HepG2 (cell line): ENCODE measurements at regions not wholly inside any gene's neighbourhood (a gene's known extent, or its start where the extent isn't known, plus 50 kb on each side); places are given as distances from the start of the nearest gene placed in this dataset.
A peak's percentile ranks its signal among the peaks of the same experiment; 100 is the strongest.

ENCODE experiments used
- ATAC-seq: fragments of 200-7000 bp; cut with Tn5 transposase; 3 replicates; pipeline ENCODE4 v1.9.1; 2020; ENCODE audit warnings: mild to moderate bottlenecking, moderate library complexity
- BruUV-seq: library from RNA; stranded (reverse); fragments of 400-500 nt; replicated peaks from 2 replicates; lab custom pipeline; 2021; lab: Mats Ljungman, UMichigan
- CTCF ChIA-PET: fragments of 300-600 bp; formaldehyde crosslinking; extraction: SDS; loops from one replicate; lab custom pipeline; 2021; ENCODE audit warnings: low total read pairs, inconsistent platforms, low intra/inter-chr PET ratio; lab: Yijun Ruan, JAX
- POLR2A ChIA-PET: fragments of 350-600 bp; sonication (Branson Sonifier 250); formaldehyde crosslinking; loops from one replicate; lab custom pipeline; 2020; ENCODE audit warnings: antibody characterized with exemption, inconsistent platforms; lab: Yijun Ruan, JAX
- DNase-seq: peaks from one replicate; pipeline ENCODE4 v3.0.0-alpha.2; 2015; ENCODE audit warnings: low spot score
- FAIRE-seq: peaks from 3 replicates; lab custom pipeline; 2011; peaks lifted over from hg19 to GRCh38; lab: Jason Lieb, UNC
- H2AFZ ChIP-seq: one replicate; pipeline ENCODE4 v1.6.1; 2011; ENCODE audit warnings: low read length, inconsistent platforms
- H3K27ac ChIP-seq: fragments of 300-600 bp; 3 replicates; pipeline ENCODE4 v1.8.0; 2011; ENCODE audit warnings: mixed run types, mild to moderate bottlenecking, mixed read lengths, low read length, inconsistent platforms; ENCODE audit not compliant: insufficient read depth; ENCODE audit errors: extremely low read length
- H3K27me3 ChIP-seq, 2 experiments: fragments of 200-600 bp in 1 of 2; 2 replicates in 1 of 2; 3 replicates in 1 of 2; pipeline versions ENCODE4 v1.6.0 to v1.8.0; 2011; ENCODE audit warnings: low read length in 2 of 2, mild to moderate bottlenecking in 2 of 2, moderate library complexity in 2 of 2, inconsistent platforms in 1 of 2; ENCODE audit not compliant: insufficient read depth in 2 of 2, control insufficient read depth in 1 of 2
- H3K36me3 ChIP-seq, 2 experiments: fragments of 200-600 bp in 1 of 2; replicated peaks in 1 of 2; 2 replicates in 1 of 2; 3 replicates in 1 of 2; pipeline versions ENCODE4 v1.5.1 to v1.8.0; 2011; ENCODE audit warnings: low read length in 2 of 2, inconsistent platforms in 1 of 2; ENCODE audit not compliant: insufficient read depth in 2 of 2, control insufficient read depth in 1 of 2
- H3K4me1 ChIP-seq: 2 replicates; pipeline ENCODE4 v1.5.1; 2012; ENCODE audit warnings: low read length, inconsistent platforms; ENCODE audit not compliant: insufficient read depth
- H3K4me2 ChIP-seq: 2 replicates; pipeline ENCODE4 v1.6.0; 2011; ENCODE audit warnings: low read depth, low read length, inconsistent platforms
- H3K4me3 ChIP-seq, 3 experiments: fragments of 200-600 bp in 1 of 3; sonication (generic), shearing (Covaris generic) in 1 of 3; replicated peaks in 1 of 3; 2 replicates each; pipeline ENCODE4 v1.5.1; 2011 to 2016; ENCODE audit warnings: low read length in 3 of 3, inconsistent platforms in 2 of 3, low read depth in 2 of 3, mild to moderate bottlenecking in 2 of 3, control low read depth in 1 of 3, mixed read lengths in 1 of 3; ENCODE audit not compliant: insufficient read depth in 1 of 3
- H3K79me2 ChIP-seq: one replicate; pipeline ENCODE4 v1.6.1; 2011; ENCODE audit warnings: low read length, inconsistent platforms; ENCODE audit not compliant: insufficient read depth
- H3K9ac ChIP-seq: 2 replicates; pipeline ENCODE4 v1.6.0; 2011; ENCODE audit warnings: mild to moderate bottlenecking, low read depth, low read length, inconsistent platforms; ENCODE audit not compliant: insufficient read depth
- H3K9me3 ChIP-seq: 2 replicates; pipeline ENCODE4 v1.5.1; 2012; ENCODE audit warnings: mild to moderate bottlenecking, low read length
- H4K20me1 ChIP-seq: 2 replicates; pipeline ENCODE4 v1.6.0; 2011; ENCODE audit warnings: inconsistent platforms, mild to moderate bottlenecking, low read length, moderate library complexity; ENCODE audit not compliant: insufficient read depth
- BRCA1 ChIP-seq: sonication (generic); formaldehyde crosslinking; IDR thresholded peaks from 2 replicates; pipeline ENCODE4 v1.4.0; 2020; ENCODE audit warnings: missing genetic modification reagents
- CCDC6 ChIP-seq: sonication (generic); formaldehyde crosslinking; IDR thresholded peaks from 2 replicates; pipeline ENCODE4 v1.8.1; 2022; ENCODE audit warnings: mild to moderate bottlenecking, missing genetic modification reagents, moderate library complexity
- FOSL2 ChIP-seq: sonication (generic); formaldehyde crosslinking; IDR thresholded peaks from 2 replicates; pipeline ENCODE4 v1.4.0; 2020; ENCODE audit warnings: missing genetic modification reagents
- GFI1 ChIP-seq: sonication (generic); formaldehyde crosslinking; IDR thresholded peaks from 2 replicates; pipeline ENCODE4 v1.5.0; 2020; ENCODE audit warnings: missing genetic modification reagents, mild to moderate bottlenecking, borderline replicate concordance
- HNF4A ChIP-seq: sonication (generic); formaldehyde crosslinking; IDR thresholded peaks from 2 replicates; pipeline ENCODE4 v1.4.0; 2020; ENCODE audit warnings: missing genetic modification reagents
- HNRNPH1 ChIP-seq: fragments of 200-400 bp; formaldehyde crosslinking; optimal IDR thresholded peaks from 2 replicates; pipeline ENCODE3; 2017; ENCODE audit warnings: mild to moderate bottlenecking, low read depth, low read length
- MYNN ChIP-seq: sonication (generic); formaldehyde crosslinking; IDR thresholded peaks from 2 replicates; pipeline ENCODE4 v1.4.0; 2020; ENCODE audit warnings: mild to moderate bottlenecking, low read depth, missing genetic modification reagents
- RCOR2 ChIP-seq: IDR thresholded peaks from 2 replicates; pipeline ENCODE4 v1.6.1; 2016; ENCODE audit warnings: missing biosample characterization, missing genetic modification reagents
- SOX13 ChIP-seq, 3 experiments: fragments of 450-650 bp in 1 of 3; sonication (generic) in 1 of 3; formaldehyde crosslinking in 1 of 3; IDR thresholded peaks in 2 of 3; conservative IDR thresholded peaks in 1 of 3; 2 replicates each; pipeline versions ENCODE4 v1.5.0 to v1.6.1; 2016 to 2020; ENCODE audit warnings: antibody characterized with exemption in 1 of 3, mild to moderate bottlenecking in 1 of 3, missing compliant biosample characterization in 1 of 3, missing genetic modification reagents in 1 of 3, moderate library complexity in 1 of 3
- STAT5B ChIP-seq: sonication (generic); formaldehyde crosslinking; IDR thresholded peaks from 2 replicates; pipeline ENCODE4 v1.4.0; 2020; ENCODE audit warnings: missing genetic modification reagents
- ZBTB42 ChIP-seq: sonication (generic); formaldehyde crosslinking; IDR thresholded peaks from 2 replicates; pipeline ENCODE4 v1.5.0; 2020; ENCODE audit warnings: mild to moderate bottlenecking, missing genetic modification reagents
- WGBS: methylation state at CpG from one replicate; pipeline ENCODE4 v1.1.6; 2017; ENCODE audit warnings: low lambda C conversion rate; 5-methylcytosine and 5-hydroxymethylcytosine counted together
- in situ Hi-C: cut with HindIII; loops from 2 replicates; pipeline ENCODE4 v1.10.0; 2017; ENCODE audit warnings: low pct_unique_long_range_greater_than_20kb; ENCODE audit not compliant: extremely low pct_ligation_motif_present
- intact Hi-C: fragments of 100-400 bp; cut with micrococcal nuclease; formaldehyde crosslinking; loops from one replicate; pipeline ENCODE4 v1.10.0; 2022; ENCODE audit not compliant: unreplicated experiment
- TF ChIP-seq, protein P1 (sequence below): sonication (generic); formaldehyde crosslinking; conservative IDR thresholded peaks from 2 replicates; pipeline ENCODE4 v1.4.0; 2020; ENCODE audit warnings: missing genetic modification reagents
- TF ChIP-seq, protein P2 (sequence below): sonication (generic); formaldehyde crosslinking; IDR thresholded peaks from 2 replicates; pipeline ENCODE4 v1.8.1; 2023; ENCODE audit warnings: mild to moderate bottlenecking, missing genetic modification reagents
- TF ChIP-seq, protein P3 (sequence below): sonication (generic); formaldehyde crosslinking; conservative IDR thresholded peaks from 2 replicates; pipeline ENCODE4 v1.5.0; 2020; ENCODE audit warnings: missing genetic modification reagents
- TF ChIP-seq, protein P4 (sequence below): sonication (generic); formaldehyde crosslinking; IDR thresholded peaks from 2 replicates; pipeline ENCODE4 v1.4.0; 2020; ENCODE audit warnings: missing genetic modification reagents, borderline replicate concordance

DNA sequence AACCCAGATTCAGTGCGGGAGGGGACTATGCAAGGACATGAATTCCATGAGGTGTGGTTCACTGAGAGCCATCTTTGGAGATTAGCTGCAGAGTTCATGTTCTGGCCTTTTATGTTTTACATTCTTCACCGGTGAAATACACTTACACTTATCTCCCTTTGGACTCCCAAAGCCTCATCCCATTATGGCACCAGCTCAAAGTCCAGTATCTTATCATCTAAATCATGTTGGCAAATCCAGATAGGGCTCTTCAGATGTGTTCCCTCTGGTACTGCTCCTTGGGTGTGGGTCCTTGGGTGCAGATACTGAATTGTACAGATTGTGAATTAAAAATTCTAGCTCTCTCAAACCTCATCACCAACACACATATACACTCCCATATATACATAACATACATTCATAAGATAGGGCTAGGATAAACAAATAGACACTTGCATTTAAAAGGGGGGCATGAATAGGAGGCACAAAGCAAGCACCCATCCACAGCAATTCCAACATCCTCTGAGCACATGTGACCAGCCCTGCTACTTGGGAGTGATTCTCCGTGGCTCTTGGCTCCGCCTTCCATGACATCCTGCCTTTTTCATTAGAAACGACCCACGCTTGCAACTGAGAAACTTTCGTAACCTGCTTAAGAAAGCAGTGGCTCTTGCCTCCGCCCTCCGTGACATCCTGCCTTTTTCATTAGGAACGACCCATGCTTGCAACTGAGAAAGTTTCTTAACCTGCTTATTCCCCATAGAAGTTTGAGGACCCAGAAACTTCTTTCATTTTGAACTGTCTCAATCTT is 53.6 kb upstream of the LRRC1 start (continued):
- TF ChIP-seq HNF4A (CRISPR knock-in tag) (peak; percentile 74), GFI1 (no peak), HNRNPH1 (no peak)
- TF ChIP-seq, protein P1, sequence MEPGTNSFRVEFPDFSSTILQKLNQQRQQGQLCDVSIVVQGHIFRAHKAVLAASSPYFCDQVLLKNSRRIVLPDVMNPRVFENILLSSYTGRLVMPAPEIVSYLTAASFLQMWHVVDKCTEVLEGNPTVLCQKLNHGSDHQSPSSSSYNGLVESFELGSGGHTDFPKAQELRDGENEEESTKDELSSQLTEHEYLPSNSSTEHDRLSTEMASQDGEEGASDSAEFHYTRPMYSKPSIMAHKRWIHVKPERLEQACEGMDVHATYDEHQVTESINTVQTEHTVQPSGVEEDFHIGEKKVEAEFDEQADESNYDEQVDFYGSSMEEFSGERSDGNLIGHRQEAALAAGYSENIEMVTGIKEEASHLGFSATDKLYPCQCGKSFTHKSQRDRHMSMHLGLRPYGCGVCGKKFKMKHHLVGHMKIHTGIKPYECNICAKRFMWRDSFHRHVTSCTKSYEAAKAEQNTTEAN (CRISPR knock-in tag), result no peak

DNA sequence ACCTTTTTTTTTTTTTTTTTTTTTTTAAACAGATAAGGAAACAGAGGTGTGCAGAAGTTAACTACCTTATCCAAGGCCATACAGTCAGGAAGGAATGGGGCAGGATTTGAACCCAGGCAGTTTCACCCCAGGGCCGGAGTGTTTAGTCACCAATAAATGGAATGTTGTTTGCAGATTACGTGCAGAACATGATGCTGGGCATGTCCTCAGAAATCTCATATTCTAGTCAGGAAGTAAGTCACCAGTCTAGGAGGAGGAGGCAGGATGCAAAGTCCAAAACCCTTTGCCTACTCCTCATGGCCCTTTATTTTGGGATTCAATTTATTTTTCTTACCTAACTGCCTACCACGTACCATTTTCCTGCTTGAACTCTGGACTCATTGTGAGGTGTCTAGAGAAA is 57.1 kb upstream of the LRRC1 start:
- Histone ChIP-seq H3K79me2 (no peaks in the 10 kb centered on the region), H3K27me3 (no peaks in the 10 kb centered on the region), H3K36me3 (no peaks in the 10 kb centered on the region), H2AFZ (no peak overlapping the region), H3K4me3 (no peak overlapping the region), H3K4me2 (peak overlapping the region; percentile 27; the same call in 1 of the 2 replicates), H3K27ac (no peak overlapping the region), H3K4me1 (peaks cover 25% of the 10 kb centered on the region), H4K20me1 (no peaks in the 10 kb centered on the region), H3K9me3 (no peaks in the 10 kb centered on the region), H3K9ac (no peak overlapping the region)
- no TSS peak for BruUV-seq
- CTCF ChIA-PET, result no interaction called here
- intact Hi-C loops (no loop called here), in situ Hi-C loops (no loop called here)
- DNase-seq (peak; percentile 45), FAIRE-seq (no peak), ATAC-seq (peak; percentile 39; the same call in 1 of the 3 replicates)
- POLR2A ChIA-PET, result interaction anchor here (1.4 kb wide), 1 partner anchor 56 kb away, joined by 5 read pairs; no protein-coding TSS in a partner anchor
- 15% methylated on average over 3 of the region's 3 CpGs for WGBS
- TF ChIP-seq, protein P2, sequence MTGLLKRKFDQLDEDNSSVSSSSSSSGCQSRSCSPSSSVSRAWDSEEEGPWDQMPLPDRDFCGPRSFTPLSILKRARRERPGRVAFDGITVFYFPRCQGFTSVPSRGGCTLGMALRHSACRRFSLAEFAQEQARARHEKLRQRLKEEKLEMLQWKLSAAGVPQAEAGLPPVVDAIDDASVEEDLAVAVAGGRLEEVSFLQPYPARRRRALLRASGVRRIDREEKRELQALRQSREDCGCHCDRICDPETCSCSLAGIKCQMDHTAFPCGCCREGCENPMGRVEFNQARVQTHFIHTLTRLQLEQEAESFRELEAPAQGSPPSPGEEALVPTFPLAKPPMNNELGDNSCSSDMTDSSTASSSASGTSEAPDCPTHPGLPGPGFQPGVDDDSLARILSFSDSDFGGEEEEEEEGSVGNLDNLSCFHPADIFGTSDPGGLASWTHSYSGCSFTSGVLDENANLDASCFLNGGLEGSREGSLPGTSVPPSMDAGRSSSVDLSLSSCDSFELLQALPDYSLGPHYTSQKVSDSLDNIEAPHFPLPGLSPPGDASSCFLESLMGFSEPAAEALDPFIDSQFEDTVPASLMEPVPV, result no peak
- TF ChIP-seq RCOR2 (CRISPR knock-in tag) (0 out of 2 replicates have a peak, but pooled peaks have one; percentile 38), STAT5B (CRISPR knock-in tag) (no peak), CCDC6 (no peak), BRCA1 (no peak), SOX13 (IDR thresholded peaks at IDR 0.05) (no peak), SOX13 (CRISPR knock-in tag; conservative IDR thresholded peaks at IDR 0.05 in 1 of 2, IDR thresholded peaks at IDR 0.05 in 1 of 2) (no peak), MYNN (no peak), ZBTB42 (no peak), FOSL2 (CRISPR knock-in tag) (no peak)
- TF ChIP-seq, protein P3, sequence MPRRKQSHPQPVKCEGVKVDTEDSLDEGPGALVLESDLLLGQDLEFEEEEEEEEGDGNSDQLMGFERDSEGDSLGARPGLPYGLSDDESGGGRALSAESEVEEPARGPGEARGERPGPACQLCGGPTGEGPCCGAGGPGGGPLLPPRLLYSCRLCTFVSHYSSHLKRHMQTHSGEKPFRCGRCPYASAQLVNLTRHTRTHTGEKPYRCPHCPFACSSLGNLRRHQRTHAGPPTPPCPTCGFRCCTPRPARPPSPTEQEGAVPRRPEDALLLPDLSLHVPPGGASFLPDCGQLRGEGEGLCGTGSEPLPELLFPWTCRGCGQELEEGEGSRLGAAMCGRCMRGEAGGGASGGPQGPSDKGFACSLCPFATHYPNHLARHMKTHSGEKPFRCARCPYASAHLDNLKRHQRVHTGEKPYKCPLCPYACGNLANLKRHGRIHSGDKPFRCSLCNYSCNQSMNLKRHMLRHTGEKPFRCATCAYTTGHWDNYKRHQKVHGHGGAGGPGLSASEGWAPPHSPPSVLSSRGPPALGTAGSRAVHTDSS (CRISPR knock-in tag), result no peak
- TF ChIP-seq, protein P4, sequence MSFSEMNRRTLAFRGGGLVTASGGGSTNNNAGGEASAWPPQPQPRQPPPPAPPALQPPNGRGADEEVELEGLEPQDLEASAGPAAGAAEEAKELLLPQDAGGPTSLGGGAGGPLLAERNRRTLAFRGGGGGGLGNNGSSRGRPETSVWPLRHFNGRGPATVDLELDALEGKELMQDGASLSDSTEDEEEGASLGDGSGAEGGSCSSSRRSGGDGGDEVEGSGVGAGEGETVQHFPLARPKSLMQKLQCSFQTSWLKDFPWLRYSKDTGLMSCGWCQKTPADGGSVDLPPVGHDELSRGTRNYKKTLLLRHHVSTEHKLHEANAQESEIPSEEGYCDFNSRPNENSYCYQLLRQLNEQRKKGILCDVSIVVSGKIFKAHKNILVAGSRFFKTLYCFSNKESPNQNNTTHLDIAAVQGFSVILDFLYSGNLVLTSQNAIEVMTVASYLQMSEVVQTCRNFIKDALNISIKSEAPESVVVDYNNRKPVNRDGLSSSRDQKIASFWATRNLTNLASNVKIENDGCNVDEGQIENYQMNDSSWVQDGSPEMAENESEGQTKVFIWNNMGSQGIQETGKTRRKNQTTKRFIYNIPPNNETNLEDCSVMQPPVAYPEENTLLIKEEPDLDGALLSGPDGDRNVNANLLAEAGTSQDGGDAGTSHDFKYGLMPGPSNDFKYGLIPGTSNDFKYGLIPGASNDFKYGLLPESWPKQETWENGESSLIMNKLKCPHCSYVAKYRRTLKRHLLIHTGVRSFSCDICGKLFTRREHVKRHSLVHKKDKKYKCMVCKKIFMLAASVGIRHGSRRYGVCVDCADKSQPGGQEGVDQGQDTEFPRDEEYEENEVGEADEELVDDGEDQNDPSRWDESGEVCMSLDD (CRISPR knock-in tag), result no peak
